Nephron (organoid): ENCODE measurements at regions not wholly inside any gene's neighbourhood (a gene's known extent, or its start where the extent isn't known, plus 50 kb on each side); places are given as distances from the start of the nearest gene placed in this dataset.

Experiments
- H3K27ac Mint-ChIP-seq, 3 experiments: 2 replicates each; pipeline ENCODE4 v1.8.0; 2020; ENCODE audit warnings: mixed read lengths in 3 of 3, mild to moderate bottlenecking in 2 of 3, moderate library complexity in 1 of 3
- H3K27me3 Mint-ChIP-seq: 2 replicates; pipeline ENCODE4 v1.8.0; 2021; ENCODE audit warnings: low read depth, mild to moderate bottlenecking, moderate library complexity, mixed read lengths
- H3K36me3 Mint-ChIP-seq: 2 replicates; pipeline ENCODE4 v1.8.0; 2020; ENCODE audit warnings: low read depth, mixed read lengths
- H3K4me1 Mint-ChIP-seq: 2 replicates; pipeline ENCODE4 v1.8.0; 2020; ENCODE audit warnings: mixed read lengths
- H3K4me3 Mint-ChIP-seq, 3 experiments: 2 replicates each; pipeline ENCODE4 v1.8.0; 2020; ENCODE audit warnings: mild to moderate bottlenecking in 3 of 3, mixed read lengths in 3 of 3, moderate library complexity in 2 of 3
- H3K9me3 Mint-ChIP-seq: 2 replicates; pipeline ENCODE4 v1.8.0; 2020; ENCODE audit warnings: mixed read lengths
- TF ChIP-seq, protein P1 (sequence below), 3 experiments: fragments of 200-600 bp; sonication (generic); IDR thresholded peaks; one replicate each; pipeline ENCODE4 v1.5.0; 2021; ENCODE audit warnings: antibody characterized with exemption in 3 of 3; ENCODE audit not compliant: unreplicated experiment in 3 of 3

DNA sequence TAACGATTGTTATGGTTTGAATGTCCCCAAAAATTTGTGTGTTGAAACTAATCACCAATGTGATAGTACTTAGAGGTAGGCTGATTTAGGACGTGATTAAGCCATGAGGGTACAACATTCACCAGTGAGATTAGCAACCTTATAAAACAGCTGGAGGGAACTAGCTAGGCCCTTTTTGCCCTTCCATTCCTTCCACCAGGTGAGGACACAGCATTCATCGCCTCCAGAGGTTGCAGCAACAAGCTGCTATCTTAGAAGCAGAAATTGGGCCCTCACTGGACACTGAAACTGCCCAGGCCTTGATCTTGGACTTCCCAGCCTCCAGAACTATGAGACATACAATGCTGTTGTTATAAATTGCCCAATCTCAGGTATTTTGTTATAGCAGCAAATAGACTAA, 340.7 kb upstream of the JARID2 start:
- H3K4me1 Mint-ChIP-seq, result no peaks in the 10 kb centered on the region
- H3K27ac Mint-ChIP-seq, result no peak overlapping the region
- H3K4me3 Mint-ChIP-seq, result no peak overlapping the region
- TF ChIP-seq, protein P1, sequence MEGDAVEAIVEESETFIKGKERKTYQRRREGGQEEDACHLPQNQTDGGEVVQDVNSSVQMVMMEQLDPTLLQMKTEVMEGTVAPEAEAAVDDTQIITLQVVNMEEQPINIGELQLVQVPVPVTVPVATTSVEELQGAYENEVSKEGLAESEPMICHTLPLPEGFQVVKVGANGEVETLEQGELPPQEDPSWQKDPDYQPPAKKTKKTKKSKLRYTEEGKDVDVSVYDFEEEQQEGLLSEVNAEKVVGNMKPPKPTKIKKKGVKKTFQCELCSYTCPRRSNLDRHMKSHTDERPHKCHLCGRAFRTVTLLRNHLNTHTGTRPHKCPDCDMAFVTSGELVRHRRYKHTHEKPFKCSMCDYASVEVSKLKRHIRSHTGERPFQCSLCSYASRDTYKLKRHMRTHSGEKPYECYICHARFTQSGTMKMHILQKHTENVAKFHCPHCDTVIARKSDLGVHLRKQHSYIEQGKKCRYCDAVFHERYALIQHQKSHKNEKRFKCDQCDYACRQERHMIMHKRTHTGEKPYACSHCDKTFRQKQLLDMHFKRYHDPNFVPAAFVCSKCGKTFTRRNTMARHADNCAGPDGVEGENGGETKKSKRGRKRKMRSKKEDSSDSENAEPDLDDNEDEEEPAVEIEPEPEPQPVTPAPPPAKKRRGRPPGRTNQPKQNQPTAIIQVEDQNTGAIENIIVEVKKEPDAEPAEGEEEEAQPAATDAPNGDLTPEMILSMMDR (IDR thresholded peaks at IDR 0.05; ENCODE audit: unreplicated experiment in 3 of 3), result no peak
- H3K9me3 Mint-ChIP-seq, result peaks cover 17% of the 10 kb centered on the region
- no peaks in the 10 kb centered on the region for H3K36me3 Mint-ChIP-seq
- H3K27me3 Mint-ChIP-seq, result peaks cover 8% of the 10 kb centered on the region

DNA sequence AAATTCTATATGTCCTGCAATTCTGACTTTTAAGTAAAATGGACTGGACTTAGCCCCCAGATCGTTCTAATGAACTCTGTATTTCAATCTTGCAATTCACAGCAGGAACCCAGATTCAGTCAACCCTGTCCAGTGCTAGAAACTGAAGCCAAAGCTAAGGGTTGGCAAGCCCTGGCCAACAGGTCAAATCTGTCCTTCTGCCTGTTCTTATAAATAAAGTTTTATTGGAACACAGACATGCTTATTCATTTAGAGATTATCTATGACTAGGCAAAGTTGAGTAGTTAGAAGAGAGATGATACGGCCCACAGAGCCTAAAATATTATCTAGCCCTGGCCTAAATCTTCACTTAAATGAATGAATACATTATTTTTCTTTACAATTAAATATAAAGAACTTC, 339.2 kb upstream of the JARID2 start:
- peaks cover 5% of the 10 kb centered on the region for H3K9me3 Mint-ChIP-seq
- H3K27me3 Mint-ChIP-seq, result peaks cover 12% of the 10 kb centered on the region
- H3K36me3 Mint-ChIP-seq, result no peaks in the 10 kb centered on the region
- no peak overlapping the region for H3K27ac Mint-ChIP-seq
- peaks cover 12% of the 10 kb centered on the region for H3K4me1 Mint-ChIP-seq
- TF ChIP-seq, protein P1 (IDR thresholded peaks at IDR 0.05; ENCODE audit: unreplicated experiment in 3 of 3), result no peak
- no peak overlapping the region for H3K4me3 Mint-ChIP-seq

DNA sequence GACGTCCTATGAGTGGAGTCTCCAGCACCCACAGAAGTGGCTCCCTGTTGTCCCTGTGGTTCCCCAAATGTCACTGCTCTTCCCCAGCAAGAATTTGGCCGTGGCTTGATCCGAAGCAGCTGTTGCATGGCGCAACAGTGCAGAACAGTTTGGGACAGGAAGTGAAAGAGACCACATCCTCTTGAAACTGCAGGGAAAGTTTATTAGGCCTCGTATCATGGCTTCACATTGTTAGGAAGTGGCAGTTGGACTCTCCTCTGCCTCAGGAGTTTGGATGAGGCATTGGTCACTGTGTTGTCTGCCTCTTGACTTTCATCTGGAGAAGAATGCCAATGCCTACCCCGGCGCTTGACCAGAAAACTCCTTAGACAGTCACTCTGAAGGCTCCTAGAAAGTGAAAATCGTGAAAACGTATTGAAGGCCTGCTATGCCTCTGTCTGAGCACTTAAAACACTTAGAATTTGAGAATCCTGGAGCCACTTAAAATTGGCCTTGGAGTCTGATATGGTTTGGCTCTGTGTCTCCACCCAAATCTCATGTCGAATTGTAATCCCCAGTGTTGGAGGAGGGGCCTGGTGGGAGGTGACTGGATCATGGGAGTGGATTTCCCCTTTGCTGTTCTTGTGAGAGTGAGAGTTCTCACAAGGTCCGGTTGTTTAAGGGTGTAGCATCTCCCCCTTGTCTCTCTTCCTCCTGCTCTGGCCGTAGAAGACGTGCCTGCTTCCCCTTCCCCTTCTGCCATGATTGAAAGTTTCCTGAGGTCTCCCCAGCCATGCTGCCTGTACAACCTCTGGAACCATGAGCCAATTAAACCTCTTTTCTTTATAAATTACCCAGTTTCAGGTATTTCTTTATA, 334.9 kb upstream of the JARID2 start:
- H3K4me3 Mint-ChIP-seq, result no peak overlapping the region
- peaks cover 4% of the 10 kb centered on the region for H3K27me3 Mint-ChIP-seq
- peak overlapping the region in 1 of 3 experiments; percentile 0 for H3K27ac Mint-ChIP-seq
- H3K36me3 Mint-ChIP-seq, result no peaks in the 10 kb centered on the region
- no peaks in the 10 kb centered on the region for H3K9me3 Mint-ChIP-seq
- TF ChIP-seq, protein P1 (IDR thresholded peaks at IDR 0.05; ENCODE audit: unreplicated experiment in 3 of 3), result no peak
- peaks cover 34% of the 10 kb centered on the region for H3K4me1 Mint-ChIP-seq

DNA sequence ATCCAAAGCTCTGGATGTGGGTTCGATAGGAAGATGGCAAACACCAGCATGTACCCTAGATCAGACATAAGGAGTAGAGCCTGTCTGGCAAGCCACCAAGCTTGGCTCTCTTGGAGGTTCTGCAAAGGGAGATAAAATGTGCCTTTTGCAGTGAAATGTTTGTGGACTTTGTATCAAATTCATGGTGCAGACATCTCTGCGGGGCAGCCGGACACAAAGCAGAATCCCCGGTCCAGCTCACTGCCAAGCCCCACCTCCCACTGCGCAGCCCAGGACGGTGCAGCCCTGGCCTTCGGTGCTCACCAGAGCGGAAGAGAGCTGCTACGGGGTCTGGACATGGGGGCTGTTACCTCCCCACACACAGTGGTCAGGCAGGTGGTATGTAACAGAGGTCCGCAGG, 333.6 kb upstream of the JARID2 start:
- TF ChIP-seq, protein P1 (IDR thresholded peaks at IDR 0.05; ENCODE audit: unreplicated experiment in 3 of 3), result no peak

DNA sequence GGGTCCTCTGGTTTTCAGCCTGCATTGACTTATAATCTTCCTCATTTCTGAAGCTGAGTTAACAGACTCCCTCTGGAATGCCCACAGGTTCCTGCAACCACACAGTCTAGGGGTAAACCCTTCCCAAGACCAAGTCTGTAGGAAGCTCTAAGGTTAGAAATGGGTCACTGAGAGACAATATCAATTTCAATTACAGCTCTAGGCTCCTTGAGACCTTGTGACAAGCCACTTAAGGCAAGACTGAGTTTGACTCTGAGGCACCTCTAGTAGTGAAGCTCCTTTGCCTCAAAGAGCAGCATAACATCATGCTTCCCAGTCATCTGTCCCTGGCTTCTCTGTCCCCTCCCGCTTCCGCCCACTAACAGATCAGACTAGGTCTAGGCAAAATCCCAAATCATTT, 333.2 kb upstream of the JARID2 start:
- peaks cover 48% of the 10 kb centered on the region for H3K4me1 Mint-ChIP-seq
- no peaks in the 10 kb centered on the region for H3K9me3 Mint-ChIP-seq
- H3K4me3 Mint-ChIP-seq, result no peak overlapping the region
- peak overlapping the region in 1 of 3 experiments; percentile 38 for H3K27ac Mint-ChIP-seq
- H3K36me3 Mint-ChIP-seq, result no peaks in the 10 kb centered on the region
- TF ChIP-seq, protein P1 (IDR thresholded peaks at IDR 0.05; ENCODE audit: unreplicated experiment in 3 of 3), result no peak
- peaks cover 4% of the 10 kb centered on the region for H3K27me3 Mint-ChIP-seq

More for the DNA sequence above, 333.6 kb upstream of the JARID2 start:
- Mint-ChIP-seq H3K27me3 (peaks cover 4% of the 10 kb centered on the region), H3K36me3 (no peaks in the 10 kb centered on the region), H3K27ac (peak overlapping the region in 2 of 3 experiments; percentile 45 to 55), H3K4me3 (no peak overlapping the region), H3K9me3 (no peaks in the 10 kb centered on the region), H3K4me1 (peaks cover 43% of the 10 kb centered on the region)

DNA sequence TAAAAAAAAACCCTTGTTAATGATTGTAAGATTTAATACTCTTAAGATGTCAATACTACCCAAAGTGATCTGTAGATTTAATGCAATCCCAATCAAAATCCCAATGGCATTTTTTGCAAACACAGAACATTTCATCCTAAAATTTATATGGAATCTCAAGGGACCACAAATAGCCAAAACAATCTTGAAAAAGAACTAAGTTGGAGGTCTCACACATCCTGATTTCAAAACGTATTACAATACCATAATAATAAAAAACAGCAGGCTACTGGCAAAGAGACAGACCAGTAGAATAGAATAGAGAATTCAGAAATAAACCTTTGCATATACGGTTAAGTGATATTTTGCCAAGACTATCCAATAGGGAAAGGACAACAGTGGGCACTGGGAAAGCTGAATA, 331.9 kb upstream of the JARID2 start:
- Mint-ChIP-seq H3K36me3 (no peaks in the 10 kb centered on the region), H3K27me3 (peaks cover 5% of the 10 kb centered on the region), H3K4me3 (no peak overlapping the region), H3K4me1 (peaks cover 58% of the 10 kb centered on the region), H3K27ac (peak overlapping the region in 1 of 3 experiments; percentile 59), H3K9me3 (no peaks in the 10 kb centered on the region)
- TF ChIP-seq, protein P1 (IDR thresholded peaks at IDR 0.05; ENCODE audit: unreplicated experiment in 3 of 3), result no peak
